A549 (cell line): ENCODE measurements at regions not wholly inside any gene's neighbourhood (a gene's known extent, or its start where the extent isn't known, plus 50 kb on each side); places are given as distances from the start of the nearest gene placed in this dataset.

ENCODE experiments used
- CBX8 ChIP-seq: fragments of 200-600 bp; sonication (generic); IDR thresholded peaks from 2 replicates; pipeline ENCODE4 v1.6.1; 2016
- CTCF ChIP-seq: fragments of >200 bp; sonication (Bioruptor Twin); formaldehyde crosslinking; IDR thresholded peaks from 3 replicates; pipeline ENCODE4 v1.5.1; 2016
- EP300 ChIP-seq, 2 experiments: fragments of >200 bp; sonication (Bioruptor Twin); formaldehyde crosslinking; IDR thresholded peaks; 2 replicates in 1 of 2; 3 replicates in 1 of 2; pipeline ENCODE4 v1.6.1; 2016 to 2017
- ESRRA ChIP-seq: fragments of 150-350 bp; IDR thresholded peaks from 2 replicates; pipeline ENCODE4 v1.6.1; 2014; ENCODE audit warnings: mild to moderate bottlenecking, low read length, borderline replicate concordance
- HMGXB4 ChIP-seq: fragments of 250-450 bp; sonication (Bioruptor Pico); IDR thresholded peaks from 2 replicates; pipeline ENCODE4 v1.5.0; 2021; ENCODE audit warnings: mild to moderate bottlenecking, moderate library complexity, borderline replicate concordance
- JUN ChIP-seq, 2 experiments: fragments of >200 bp; sonication (Bioruptor Twin); formaldehyde crosslinking; IDR thresholded peaks; 2 replicates in 1 of 2; 3 replicates in 1 of 2; pipeline ENCODE4 v1.6.1; 2016 to 2017
- JUNB ChIP-seq: fragments of >200 bp; sonication (Bioruptor Twin); formaldehyde crosslinking; IDR thresholded peaks from 2 replicates; pipeline ENCODE4 v1.6.1; 2016
- PHF8 ChIP-seq: fragments of 200-600 bp; sonication (generic); IDR thresholded peaks from 2 replicates; pipeline ENCODE4 v1.6.1; 2016; ENCODE audit warnings: low read depth, mild to moderate bottlenecking, antibody characterized with exemption, moderate library complexity, borderline replicate concordance
- POLR2A ChIP-seq: IDR thresholded peaks from 2 replicates; pipeline ENCODE4 v1.6.1; 2012; ENCODE audit warnings: mild to moderate bottlenecking, low read length
- RCOR1 ChIP-seq: fragments of 150-350 bp; IDR thresholded peaks from 2 replicates; pipeline ENCODE4 v1.6.1; 2014; ENCODE audit warnings: antibody characterized with exemption, low read length, low read depth
- REST ChIP-seq: fragments of 200-600 bp; sonication (generic); IDR thresholded peaks from 2 replicates; pipeline ENCODE4 v1.6.1; 2016; ENCODE audit warnings: antibody characterized with exemption, mild to moderate bottlenecking, moderate library complexity
- RFX5 ChIP-seq: fragments of 450-650 bp; IDR thresholded peaks from 2 replicates; pipeline ENCODE4 v1.7.1; 2014; ENCODE audit warnings: antibody characterized with exemption, mild to moderate bottlenecking, moderate library complexity
- SMC3 ChIP-seq: fragments of >200 bp; sonication (Bioruptor Twin); formaldehyde crosslinking; IDR thresholded peaks from 3 replicates; pipeline ENCODE4 v1.6.1; 2018; ENCODE audit warnings: inconsistent platforms
- SREBF2 ChIP-seq: fragments of 450-650 bp; IDR thresholded peaks from 2 replicates; pipeline ENCODE4 v1.6.1; 2014; ENCODE audit warnings: mild to moderate bottlenecking, moderate library complexity

GRCh38 chr14:89489761-89490437, 72.9 kb upstream of the FOXN3 start:
- TF ChIP-seq CBX8 (no peak), RCOR1 (no peak), SMC3 (no peak), CTCF (no peak), JUN (IDR thresholded peaks at IDR 0.05) (no peak), RFX5 (no peak), HMGXB4 (CRISPR knock-in tag) (no peak), JUNB (no peak), PHF8 (no peak), POLR2A (no peak), SREBF2 (no peak), ESRRA (no peak), EP300 (IDR thresholded peaks at IDR 0.05) (no peak), REST (no peak)
